GM19035 (cell line): ENCODE measurements at regions not wholly inside any gene's neighbourhood (a gene's known extent, or its start where the extent isn't known, plus 50 kb on each side); places are given as distances from the start of the nearest gene placed in this dataset.

Source experiments
- ATAC-seq: cut with Tn5 transposase; IDR thresholded peaks from one replicate; pipeline ENCODE4 v1.9.1; 2021; ENCODE audit not compliant: unreplicated experiment

DNA sequence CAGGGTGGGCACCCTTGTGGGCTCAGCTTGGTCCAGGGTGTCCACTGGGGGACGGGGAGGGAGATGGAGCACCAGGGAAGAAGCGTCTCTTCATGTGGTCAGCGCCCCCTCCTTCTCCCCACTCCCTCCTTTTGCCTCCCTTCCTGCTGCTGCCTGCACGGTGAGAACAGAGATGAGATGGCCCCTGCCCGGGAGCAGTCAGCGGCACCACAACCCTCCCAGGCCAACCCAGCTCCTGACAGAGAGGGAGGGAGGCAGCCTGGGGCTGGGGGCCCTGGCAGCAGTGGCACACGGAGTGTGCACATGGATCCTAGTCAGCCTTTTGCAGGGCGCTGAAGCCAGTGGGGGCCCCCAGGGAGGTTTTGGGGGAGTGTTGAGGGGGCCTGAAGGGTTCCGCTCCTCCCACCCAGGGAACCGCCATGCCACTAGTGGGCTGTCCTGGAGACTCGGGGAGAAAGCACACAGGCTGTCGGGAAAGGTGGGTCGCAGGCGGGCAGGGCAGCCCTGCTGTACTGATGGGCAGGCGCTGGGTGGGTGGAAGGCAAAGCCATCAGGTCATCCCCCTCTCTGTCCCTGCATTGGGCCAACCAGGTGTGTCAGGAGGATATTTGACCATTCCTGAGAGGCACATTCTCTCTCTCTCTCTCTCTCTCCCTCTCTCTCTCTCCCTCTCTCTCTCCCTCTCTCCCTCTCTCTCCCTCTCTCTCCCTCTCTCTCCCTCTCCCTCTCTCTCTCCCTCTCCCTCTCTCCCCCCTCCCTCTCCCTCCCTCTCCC lies 94.3 kb upstream of the BHLHE23 start:
- no peak for ATAC-seq

DNA sequence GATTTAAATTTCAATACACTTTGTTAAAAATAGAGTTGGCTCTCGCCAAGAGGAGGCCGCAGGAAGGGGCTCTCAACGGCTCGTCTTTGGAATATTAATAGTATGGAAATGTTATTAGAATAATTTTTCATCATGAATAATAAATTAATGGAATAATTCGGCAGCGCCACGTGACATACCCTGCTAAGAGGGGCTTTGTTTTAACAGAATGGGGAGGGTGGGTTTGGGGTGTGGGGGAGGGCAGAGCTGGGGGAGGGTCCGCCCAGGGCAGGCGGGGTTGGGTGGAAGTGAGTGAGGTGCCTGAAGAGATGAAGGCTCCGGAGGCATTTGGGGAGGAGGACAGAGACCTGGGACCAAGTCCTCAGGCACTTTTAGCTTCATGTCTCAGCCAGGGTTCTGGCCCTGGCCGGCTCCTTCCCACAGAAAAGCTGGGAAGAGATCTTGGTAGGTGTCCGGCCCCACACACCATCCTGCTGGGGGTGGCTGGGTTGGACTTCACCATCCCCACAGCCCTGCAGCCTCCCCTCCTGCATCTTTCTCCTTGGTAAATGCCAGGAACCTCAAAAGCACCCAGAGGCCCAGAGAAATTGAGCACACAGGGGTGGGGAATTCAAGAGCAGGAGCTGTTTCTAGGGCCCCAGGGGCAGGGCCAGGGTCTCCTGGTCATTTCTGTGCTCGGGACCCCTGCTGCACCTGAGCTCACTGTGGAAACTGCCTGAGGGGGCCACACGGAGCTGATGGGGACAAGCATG lies 93.6 kb upstream of the BHLHE23 start:
- no peak for ATAC-seq

DNA sequence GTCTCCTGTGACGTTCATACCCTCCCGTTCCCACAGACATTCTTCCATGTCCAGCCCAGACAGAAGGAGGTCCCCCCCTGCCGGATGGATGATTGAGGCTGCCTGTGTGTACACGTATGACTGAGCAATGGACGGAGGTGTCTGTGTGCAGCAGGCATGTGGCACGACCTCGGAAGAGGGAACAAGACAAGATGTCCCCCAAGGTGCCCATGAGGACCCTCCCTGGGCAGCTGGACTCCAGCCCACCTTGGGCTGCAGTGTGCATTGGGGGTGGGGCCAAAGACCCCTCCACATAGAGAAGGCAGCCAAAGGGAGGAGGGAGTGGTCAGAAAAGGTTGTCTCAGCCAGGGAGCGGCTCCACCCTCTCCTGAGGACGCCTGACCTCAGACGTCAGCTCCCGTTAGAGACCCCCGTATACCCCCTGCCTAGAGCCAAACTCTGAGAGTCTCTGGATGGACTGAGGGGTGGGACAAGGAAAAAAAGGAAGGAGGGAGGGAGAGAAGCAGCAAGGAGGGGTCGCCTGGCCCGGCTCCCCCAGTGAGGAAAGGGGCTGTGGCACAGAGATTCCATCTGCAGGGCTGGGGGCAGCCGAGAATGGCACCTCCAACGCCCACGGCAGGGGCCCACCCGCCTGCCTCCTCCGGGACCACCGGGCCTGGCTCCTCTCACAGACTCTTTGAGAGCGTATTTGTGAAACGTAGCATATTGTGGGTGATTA lies 92.9 kb upstream of the BHLHE23 start:
- ATAC-seq = no peak

DNA sequence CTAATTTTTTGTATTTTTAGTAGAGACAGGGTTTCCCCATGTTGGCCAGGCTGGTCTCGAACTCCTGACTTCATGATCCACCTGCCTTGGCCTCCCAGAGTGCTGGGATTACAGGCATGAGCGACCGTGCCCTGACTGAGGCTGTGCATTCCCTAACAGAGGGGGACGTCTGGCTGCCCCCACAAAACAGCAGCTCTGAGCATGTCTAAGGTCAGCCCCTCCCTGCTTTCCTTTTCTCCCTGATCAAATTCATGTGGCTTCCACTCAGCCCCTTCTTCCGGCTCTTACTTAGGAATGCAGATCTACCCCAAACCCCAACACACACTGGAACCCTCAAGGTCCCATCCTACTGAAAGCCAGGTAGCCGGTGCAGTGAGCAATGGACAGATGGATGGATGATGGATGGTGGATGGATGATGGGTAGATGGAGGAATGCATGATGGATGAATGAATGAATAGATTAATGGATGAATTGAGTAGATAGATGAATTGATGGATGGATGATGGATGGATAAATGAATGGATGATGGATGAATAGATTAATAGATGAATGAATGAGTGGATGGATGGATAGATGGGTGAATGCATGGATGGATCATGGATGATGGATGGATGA lies 91.5 kb upstream of the BHLHE23 start:
- no peak for ATAC-seq

DNA sequence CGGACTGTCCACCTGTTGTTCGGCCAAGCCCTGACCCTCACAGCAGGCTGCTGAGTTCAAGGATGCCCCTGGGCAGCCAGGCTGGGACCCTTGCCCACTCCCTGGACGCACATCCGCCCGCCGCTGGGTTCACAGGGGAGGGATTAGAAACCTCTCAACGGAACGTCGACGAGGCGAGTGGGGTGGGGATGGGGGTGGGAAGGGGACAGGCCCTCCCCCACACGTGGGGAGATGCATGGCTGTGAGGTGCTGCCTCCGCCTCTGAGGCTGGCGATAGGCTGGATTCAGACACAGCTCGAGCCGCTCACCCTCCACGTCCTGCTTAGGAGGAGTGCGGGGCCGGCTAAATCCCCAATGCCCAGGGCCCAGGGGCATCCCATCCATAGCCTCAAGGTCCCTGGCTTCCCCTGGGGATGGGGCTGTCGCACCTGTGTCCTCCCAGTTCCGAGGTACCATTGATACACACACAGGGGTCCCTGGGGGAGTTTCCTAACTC lies 90.6 kb upstream of the BHLHE23 start:
- ATAC-seq = no peak

DNA sequence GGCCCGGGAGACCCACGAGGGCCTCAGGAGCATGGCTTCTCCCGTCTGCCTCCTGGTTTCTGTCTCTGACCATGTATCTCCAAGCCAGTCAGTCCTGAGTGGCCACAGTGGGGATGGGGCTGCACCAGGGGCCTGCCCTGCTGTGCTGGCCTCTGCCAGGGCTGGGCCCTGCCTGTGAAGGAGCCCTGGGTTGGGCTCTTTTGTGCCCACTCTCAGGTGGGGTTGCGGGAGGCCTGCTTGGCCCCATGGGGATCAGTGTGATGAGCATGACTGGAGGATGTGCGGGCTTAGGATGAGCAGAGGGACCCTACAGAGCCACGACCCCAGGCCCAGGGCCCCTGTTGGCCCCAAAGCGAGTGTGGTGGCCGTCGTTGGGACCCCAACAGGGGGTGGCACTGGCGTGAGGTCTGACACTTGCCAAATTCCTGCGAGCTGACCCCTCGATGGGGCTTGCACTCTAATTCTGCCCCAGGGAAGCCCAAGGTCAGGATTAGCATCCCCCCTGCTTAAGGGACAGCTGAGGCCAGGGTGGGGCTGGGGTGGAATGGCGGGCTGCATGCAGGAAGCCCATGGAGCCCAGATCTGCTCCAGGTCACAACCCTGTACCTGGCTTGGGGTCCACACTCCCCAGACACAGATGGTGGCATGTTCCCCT lies 90.0 kb upstream of the BHLHE23 start:
- no peak for ATAC-seq

DNA sequence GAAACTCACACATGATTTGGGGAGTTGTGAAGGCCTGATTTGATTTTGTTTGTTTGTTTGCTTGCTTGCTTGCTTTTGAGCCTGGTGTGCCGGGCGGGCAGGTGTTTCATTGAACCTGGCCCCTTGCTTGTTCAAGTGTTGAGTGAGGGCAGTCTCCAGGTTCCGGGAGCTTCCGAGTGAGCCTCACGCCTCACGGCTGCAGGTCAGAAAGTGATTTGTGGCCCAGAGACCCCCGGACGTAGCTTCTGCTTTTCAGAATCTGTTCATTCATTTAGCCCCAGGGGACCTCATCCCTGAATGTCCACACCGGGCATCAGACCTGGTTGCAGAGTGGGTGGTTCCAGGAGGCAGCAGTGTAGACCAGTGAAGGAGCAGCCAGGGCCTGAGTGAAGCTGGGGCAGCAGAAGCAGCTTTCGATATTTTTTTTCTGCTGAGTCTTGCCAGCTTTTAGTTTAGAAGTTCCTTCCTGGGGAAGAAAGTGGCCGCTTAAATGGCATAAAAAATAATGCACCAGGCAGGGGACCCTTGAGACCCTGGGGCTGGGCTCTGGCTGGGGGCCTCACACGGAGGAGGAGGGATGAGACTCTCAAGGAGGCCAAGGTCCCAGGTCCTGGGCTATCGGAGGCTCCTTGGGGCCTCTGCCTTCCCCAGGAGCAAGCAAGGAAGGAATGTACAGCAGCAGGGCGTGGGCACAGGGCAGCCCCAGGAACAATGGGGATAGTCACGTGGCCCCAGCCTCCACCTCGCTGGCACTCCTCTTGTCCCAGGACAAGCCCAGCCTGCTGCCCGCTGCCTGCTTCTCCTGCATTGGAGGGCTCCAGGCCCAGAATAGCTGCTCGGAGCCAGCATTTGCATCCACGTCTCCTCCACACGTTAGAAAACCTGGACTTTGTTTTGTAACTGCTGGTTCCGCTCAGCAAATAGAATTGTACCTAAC lies 89.2 kb upstream of the BHLHE23 start:
- no peak for ATAC-seq

DNA sequence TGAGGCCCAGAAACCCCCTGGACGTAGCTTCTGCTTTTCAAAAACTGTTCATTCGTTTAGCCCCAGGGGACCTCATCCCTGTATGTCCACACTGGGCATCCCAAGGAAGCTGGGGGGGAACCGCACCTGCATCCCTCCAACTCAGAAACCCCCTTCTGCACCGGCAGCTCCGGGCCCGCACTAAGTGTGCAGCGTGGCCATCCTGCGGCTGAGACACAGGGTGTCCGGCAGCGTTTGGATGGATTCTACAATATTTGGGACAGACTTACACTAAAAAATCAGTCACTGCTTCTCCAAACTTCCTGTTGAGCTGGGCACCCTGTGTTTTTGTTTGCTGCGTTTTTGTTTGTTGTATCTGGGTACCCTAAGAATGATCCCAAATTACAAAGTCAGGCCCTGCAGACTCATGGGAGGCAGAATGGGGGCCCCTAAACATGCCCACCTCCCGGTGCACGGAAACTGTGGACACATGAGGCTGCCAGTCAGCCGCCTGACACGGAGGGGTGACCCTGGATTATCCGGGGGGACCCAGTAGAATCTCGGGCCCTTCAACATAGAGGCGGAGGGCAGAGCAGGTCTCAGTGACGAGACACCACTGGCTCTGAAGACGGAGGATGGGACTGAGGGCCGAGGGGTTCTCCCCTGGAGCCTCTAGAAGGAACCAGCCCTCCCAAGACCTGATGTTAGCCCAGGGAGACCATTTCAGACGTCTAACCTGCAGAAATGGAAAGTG lies 88.2 kb upstream of the BHLHE23 start:
- no peak for ATAC-seq

DNA sequence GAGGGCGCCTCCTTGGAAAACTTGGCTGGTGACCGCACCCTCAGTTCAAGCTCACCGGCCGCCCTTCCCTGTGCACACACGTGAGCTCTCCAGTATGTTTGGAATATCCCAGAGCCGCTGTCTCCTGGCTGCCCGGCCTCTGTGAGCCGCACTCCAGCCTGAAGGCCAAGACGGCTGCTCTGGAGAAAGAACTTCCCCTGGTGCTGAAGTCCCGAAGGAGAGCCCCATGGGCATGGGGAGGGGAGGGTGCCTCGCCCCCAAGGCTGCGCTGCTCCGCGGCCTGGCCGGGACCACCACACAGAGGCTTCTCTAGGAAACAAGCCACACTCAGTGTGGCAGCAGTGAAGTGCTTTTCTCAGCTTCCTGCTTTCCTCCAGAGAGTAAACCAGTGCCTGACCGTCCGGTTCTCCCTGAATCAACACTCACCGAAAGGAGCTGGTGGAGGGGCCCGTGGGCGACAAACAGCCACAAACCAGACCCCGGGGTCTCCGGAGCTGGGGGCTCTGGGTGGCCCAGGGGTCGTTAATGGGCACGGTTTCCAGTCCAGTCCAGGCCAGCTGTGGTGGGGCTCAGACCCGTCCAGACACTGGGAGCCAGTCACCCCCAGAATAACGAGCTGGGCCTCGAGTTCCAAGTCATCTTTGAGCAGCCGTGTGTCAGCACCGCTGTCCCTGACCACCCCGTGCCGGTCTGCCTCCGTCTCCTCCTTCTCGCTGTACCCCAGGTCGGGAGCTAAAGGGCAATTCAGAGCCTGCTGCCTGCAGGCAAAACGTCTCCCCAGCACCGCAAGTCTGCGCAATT lies 87.4 kb upstream of the BHLHE23 start:
- no peak for ATAC-seq

DNA sequence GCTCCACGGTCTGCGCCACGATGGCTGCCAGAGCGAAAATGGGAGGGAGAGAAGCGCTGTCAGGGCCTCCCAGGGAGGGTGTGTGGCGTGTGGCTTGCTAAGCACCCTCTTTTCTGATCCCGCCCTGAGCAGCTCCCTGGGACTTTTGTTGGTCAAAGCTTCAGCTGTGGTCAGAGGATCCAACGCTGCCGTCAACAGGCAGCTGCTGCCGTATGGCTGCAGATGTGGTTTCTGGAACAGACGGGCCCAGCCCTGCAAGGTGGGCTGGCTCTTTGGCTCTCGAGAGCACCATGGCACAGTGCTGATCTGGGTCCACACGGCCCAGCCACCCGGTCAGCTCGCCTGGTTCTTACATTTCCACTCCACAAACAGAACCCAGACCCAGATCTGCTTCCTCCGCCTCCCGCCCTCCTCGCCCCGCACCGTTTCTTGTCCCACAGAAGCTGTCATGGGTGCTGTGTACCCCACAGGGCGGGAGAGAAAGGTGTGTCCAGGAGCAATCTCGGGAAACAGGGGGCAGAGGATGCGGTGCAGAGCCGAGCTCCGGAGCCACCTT lies 86.0 kb upstream of the BHLHE23 start:
- no peak for ATAC-seq

DNA sequence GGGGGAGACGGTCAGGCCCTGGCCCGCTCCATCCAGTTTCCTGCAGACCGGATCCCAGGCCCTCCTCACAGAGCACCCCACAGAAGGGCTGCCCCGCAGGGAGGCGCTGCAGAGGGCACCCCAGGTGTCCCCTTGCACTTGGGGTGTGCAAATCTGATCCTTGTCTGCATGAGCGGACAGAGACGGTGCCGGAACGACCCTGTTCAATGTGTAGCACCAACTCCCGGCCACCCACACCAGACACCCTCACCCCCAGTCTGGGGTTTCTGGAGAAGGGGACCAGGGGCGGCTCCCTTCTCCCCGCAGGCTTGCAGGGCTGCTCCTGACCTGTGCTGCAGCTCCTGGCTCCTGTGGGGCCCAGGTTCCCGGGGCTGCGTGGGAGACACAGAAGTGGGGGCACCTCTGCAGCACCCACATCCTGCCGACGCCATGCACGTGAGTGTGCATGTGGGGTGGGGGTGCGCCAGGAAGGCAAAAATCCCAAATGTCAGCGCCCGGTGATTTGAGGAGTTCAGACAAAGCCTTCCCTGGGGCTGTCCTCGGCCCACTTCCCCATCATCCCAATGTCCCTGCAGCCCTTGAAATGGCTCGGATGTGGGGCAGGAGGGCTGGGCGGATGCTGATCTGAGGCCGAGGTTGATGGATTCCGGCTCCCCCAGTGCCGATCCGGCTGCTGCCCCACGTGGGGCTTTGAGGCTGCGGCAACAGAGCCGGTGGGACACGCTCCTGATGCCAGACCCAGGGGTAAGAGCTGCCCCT lies 85.3 kb upstream of the BHLHE23 start:
- no peak for ATAC-seq

DNA sequence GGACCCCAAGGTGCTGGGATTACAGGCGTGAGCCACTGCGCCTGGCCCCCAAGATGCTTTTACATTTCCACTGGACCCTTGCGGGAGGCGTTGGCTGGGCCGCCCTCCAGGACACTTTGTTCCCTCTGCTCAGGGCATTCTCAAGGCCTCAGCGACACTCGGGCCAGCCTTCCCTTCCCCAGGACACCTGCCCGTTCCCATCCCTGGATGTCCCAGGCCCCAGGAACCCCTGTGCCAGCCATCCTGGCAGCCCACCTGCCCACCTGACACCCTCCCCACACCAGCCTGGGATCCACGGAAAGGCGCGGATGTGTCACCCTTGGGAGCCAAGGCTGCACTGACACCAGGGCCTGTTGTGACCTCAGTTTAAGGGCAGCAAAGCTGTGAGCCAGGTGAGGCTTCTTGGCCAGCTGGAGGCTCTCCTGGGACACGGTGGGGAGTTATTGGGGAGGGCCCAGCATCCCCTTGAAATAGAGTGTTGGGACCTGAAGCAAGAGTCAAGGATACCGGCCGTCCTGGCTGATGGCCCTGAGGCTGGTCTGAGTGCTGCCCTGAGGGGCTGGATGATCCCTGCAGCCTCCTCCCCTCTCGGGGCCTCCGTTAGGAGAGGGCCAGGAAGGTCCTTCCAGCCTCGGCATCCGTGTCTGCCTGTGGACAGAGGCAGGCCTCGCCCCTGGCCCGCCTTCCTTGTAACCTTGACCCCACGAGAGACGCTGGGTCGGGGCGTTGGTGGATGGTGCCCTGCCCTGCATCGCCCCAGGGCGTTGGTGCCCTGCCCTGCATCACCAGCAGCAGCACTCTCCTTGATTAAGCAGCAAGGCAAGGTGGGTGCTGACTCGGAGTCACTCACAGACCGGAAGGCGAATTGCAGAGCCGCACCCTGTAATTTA lies 84.2 kb upstream of the BHLHE23 start:
- ATAC-seq = no peak

DNA sequence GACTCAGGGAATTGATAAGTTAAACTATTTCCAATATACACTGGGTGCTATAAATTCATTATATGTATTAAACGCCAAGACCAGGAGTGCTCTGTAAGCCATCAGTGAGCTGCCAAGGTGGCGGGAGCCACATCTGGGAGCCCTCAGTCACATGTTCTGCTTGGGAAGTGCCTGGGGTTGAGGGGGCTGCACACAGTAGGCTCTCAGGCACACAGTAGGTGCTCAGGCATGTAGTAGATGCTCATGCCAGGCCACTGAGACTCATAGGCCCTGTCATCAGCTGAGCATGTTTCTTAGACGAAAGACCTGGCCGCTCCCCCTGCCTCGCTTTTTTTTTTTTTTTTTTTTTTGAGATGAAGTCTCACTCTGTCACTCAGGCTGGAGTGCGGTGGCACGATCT lies 83.3 kb upstream of the BHLHE23 start:
- no peak for ATAC-seq

DNA sequence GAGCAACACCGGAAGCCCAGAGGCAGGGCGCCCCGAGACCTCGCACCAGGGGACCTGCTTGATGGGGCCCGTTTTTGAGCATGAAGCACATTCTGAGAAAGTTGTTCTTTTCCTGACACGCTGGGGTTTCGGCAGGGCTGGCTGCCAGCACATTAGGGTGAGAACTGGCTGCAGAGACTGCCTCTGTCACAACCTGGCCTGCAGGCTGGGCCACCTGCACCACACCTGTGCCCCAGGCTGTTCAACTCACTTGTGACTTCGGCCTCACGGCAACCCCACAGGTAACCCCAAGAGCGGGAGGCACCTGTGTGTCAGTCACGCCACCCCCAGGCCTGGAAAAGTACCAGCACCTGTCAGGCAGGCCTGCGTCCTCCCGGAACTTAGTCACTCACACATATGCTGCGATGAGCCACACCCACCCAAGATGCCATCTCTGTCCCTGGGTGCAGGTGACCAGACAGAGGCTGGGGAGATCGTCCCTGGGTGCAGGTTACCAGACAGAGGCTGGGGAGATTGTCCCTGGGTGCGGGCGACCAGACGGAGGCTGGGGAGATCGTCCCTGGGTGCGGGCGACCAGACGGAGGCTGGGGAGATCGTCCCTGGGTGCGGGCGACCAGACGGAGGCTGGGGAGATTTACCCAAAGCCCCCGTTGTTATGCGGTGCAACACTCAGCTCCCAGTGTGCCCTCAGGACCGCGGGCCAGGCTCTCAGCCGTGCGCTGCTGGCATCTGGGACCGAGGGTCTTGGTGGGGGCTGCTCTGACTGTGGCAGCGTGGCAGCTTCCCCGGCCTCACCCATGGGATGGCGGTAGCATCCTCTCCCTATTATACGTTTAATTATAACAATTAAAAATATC lies 82.5 kb upstream of the BHLHE23 start:
- ATAC-seq = no peak
